SK-N-SH (cell line): ENCODE measurements at regions not wholly inside any gene's neighbourhood (a gene's known extent, or its start where the extent isn't known, plus 50 kb on each side); places are given as distances from the start of the nearest gene placed in this dataset.

Experiments used
- CTCF ChIA-PET: fragments of 300-600, 350-600 bp; formaldehyde crosslinking; extraction: SDS; loops from one replicate; lab custom pipeline; 2021; lab: Yijun Ruan, JAX
- POLR2A ChIA-PET: fragments of 350-600 bp; sonication (Branson Sonifier 250); formaldehyde crosslinking; extraction: SDS; loops from one replicate; lab custom pipeline; 2020; ENCODE audit warnings: antibody characterized with exemption, inconsistent platforms; lab: Yijun Ruan, JAX
- DNase-seq: peaks from one replicate; pipeline ENCODE4 v3.0.0; 2012
- H2AFZ ChIP-seq: fragments of 200-600 bp; sonication (generic); 2 replicates; pipeline ENCODE4 v1.8.1; 2016; ENCODE audit warnings: antibody characterized with exemption, mild to moderate bottlenecking, low read depth
- H3F3A ChIP-seq: fragments of 200-600 bp; sonication (generic); replicated peaks from 2 replicates; pipeline ENCODE3; 2016; ENCODE audit warnings: antibody characterized with exemption, mild to moderate bottlenecking; ENCODE audit not compliant: insufficient read depth
- H3K27ac ChIP-seq, 2 experiments: fragments of 200-500 bp in 1 of 2; fragments of 200-600 bp in 1 of 2; sonication (Bioruptor generic) in 1 of 2; sonication (generic), shearing (Covaris generic) in 1 of 2; 2 replicates each; pipeline versions ENCODE4 v1.5.1 to v1.6.1; 2014 to 2016; ENCODE audit warnings: low read depth in 2 of 2, inconsistent platforms in 1 of 2, low read length in 1 of 2, mild to moderate bottlenecking in 1 of 2, mixed read lengths in 1 of 2
- H3K27me3 ChIP-seq: fragments of 200-600 bp; sonication (generic), shearing (Covaris generic); 2 replicates; pipeline ENCODE4 v1.6.1; 2016; ENCODE audit warnings: mixed run types; ENCODE audit not compliant: insufficient read depth
- H3K36me3 ChIP-seq, 2 experiments: fragments of 200-500 bp in 1 of 2; fragments of 200-600 bp in 1 of 2; sonication (Bioruptor generic) in 1 of 2; sonication (generic) in 1 of 2; replicated peaks in 1 of 2; 2 replicates each; pipeline versions ENCODE3 to v1.5.1; 2014 to 2016; ENCODE audit warnings: low read length in 1 of 2, mild to moderate bottlenecking in 1 of 2; ENCODE audit not compliant: insufficient read depth in 2 of 2, control insufficient read depth in 1 of 2
- H3K4me1 ChIP-seq, 2 experiments: fragments of 200-500 bp in 1 of 2; fragments of 200-600 bp in 1 of 2; sonication (Bioruptor generic) in 1 of 2; sonication (generic), shearing (Covaris generic) in 1 of 2; 2 replicates each; pipeline versions ENCODE4 v1.5.1 to v1.6.1; 2014 to 2016; ENCODE audit warnings: low read depth in 1 of 2, low read length in 1 of 2, mixed run types in 1 of 2; ENCODE audit not compliant: insufficient read depth in 2 of 2, control insufficient read depth in 1 of 2
- H3K4me2 ChIP-seq: fragments of 200-600 bp; sonication (generic), shearing (Covaris generic); 2 replicates; pipeline ENCODE4 v1.6.1; 2017; ENCODE audit warnings: mixed run types
- H3K4me3 ChIP-seq, 2 experiments: fragments of 200-500 bp in 1 of 2; fragments of 200-600 bp in 1 of 2; sonication (Bioruptor generic) in 1 of 2; sonication (generic), shearing (Covaris generic) in 1 of 2; 2 replicates each; pipeline versions ENCODE4 v1.5.1 to v1.8.1; 2014 to 2016; ENCODE audit warnings: low read depth in 2 of 2, inconsistent platforms in 1 of 2, low read length in 1 of 2, mild to moderate bottlenecking in 1 of 2, mixed read lengths in 1 of 2, moderate library complexity in 1 of 2
- H3K79me2 ChIP-seq: fragments of 200-600 bp; sonication (generic); 2 replicates; pipeline ENCODE4 v1.8.1; 2017; ENCODE audit warnings: mild to moderate bottlenecking; ENCODE audit not compliant: insufficient read depth
- H3K9ac ChIP-seq: fragments of 200-600 bp; sonication (generic); 2 replicates; pipeline ENCODE4 v1.6.1; 2017; ENCODE audit warnings: mixed run types
- H3K9me2 ChIP-seq: fragments of 200-600 bp; sonication (generic); 2 replicates; pipeline ENCODE4 v1.6.1; 2017; ENCODE audit warnings: mixed run types
- H3K9me3 ChIP-seq: fragments of 200-600 bp; sonication (generic); 2 replicates; pipeline ENCODE4 v1.6.1; 2017; ENCODE audit warnings: mixed run types, mild to moderate bottlenecking, moderate library complexity
- H4K20me1 ChIP-seq: fragments of 200-600 bp; sonication (generic); 2 replicates; pipeline ENCODE4 v1.6.1; 2017; ENCODE audit warnings: mild to moderate bottlenecking, mixed run types; ENCODE audit not compliant: insufficient read depth
- CTCF ChIP-seq: fragments of 200-600 bp; sonication (generic); IDR thresholded peaks from 2 replicates; pipeline ENCODE4 v1.6.1; 2017; ENCODE audit warnings: antibody characterized with exemption, mild to moderate bottlenecking, moderate library complexity
- ELF1 ChIP-seq: IDR thresholded peaks from 2 replicates; pipeline ENCODE4 v1.4.0; 2012
- EZH2phosphoT487 ChIP-seq: fragments of 200-600 bp; sonication (generic); IDR thresholded peaks from 2 replicates; pipeline ENCODE4 v1.6.1; 2017; ENCODE audit warnings: low read depth, mixed run types, mild to moderate bottlenecking, antibody characterized with exemption, moderate library complexity, borderline replicate concordance
- FOSL2 ChIP-seq: IDR thresholded peaks from 2 replicates; pipeline ENCODE4 v1.4.0; 2012; ENCODE audit warnings: low read depth, mild to moderate bottlenecking, moderate library complexity, borderline replicate concordance
- FOXM1 ChIP-seq: IDR thresholded peaks from 2 replicates; pipeline ENCODE4 v1.4.0; 2012; ENCODE audit warnings: low read depth, mild to moderate bottlenecking
- GABPA ChIP-seq: IDR thresholded peaks from 2 replicates; pipeline ENCODE4 v1.4.0; 2012; ENCODE audit warnings: low read depth, mild to moderate bottlenecking
- GATA2 ChIP-seq: sonication (generic); formaldehyde crosslinking; IDR thresholded peaks from 2 replicates; pipeline ENCODE4 v1.5.0; 2020; ENCODE audit warnings: mild to moderate bottlenecking, missing genetic modification reagents
- IRF3 ChIP-seq: fragments of 150-350 bp; IDR thresholded peaks from 2 replicates; pipeline ENCODE4 v1.6.1; 2016; ENCODE audit warnings: mild to moderate bottlenecking, low read depth, low read length
- MXI1 ChIP-seq: IDR thresholded peaks from 2 replicates; pipeline ENCODE4 v1.6.1; 2012; ENCODE audit warnings: mild to moderate bottlenecking, low read depth, low read length, improper control_type of control experiment
- NFIC ChIP-seq: IDR thresholded peaks from 2 replicates; pipeline ENCODE4 v1.4.0; 2012; ENCODE audit warnings: borderline replicate concordance
- NRF1 ChIP-seq: IDR thresholded peaks from 2 replicates; pipeline ENCODE4 v1.6.1; 2012; ENCODE audit warnings: low read depth, mild to moderate bottlenecking, low read length
- PBX3 ChIP-seq: IDR thresholded peaks from 2 replicates; pipeline ENCODE4; 2012
- POLR2AphosphoS5 ChIP-seq: IDR thresholded peaks from 2 replicates; pipeline ENCODE4 v1.6.1; 2012; ENCODE audit warnings: low read depth, low read length
- RCOR1 ChIP-seq: fragments of 150-350 bp; IDR thresholded peaks from 2 replicates; pipeline ENCODE4 v1.6.1; 2017; ENCODE audit warnings: antibody characterized with exemption, low read length
- RFX5 ChIP-seq: IDR thresholded peaks from 2 replicates; pipeline ENCODE4 v1.6.1; 2012; ENCODE audit warnings: mild to moderate bottlenecking, improper control_type of control experiment, low read length
- SIN3A ChIP-seq: IDR thresholded peaks from 2 replicates; pipeline ENCODE4 v1.6.1; 2012; ENCODE audit warnings: low read depth, mild to moderate bottlenecking, low read length, moderate library complexity, borderline replicate concordance
- TEAD4 ChIP-seq: IDR thresholded peaks from 2 replicates; pipeline ENCODE4 v1.4.0; 2012; ENCODE audit warnings: mild to moderate bottlenecking, borderline replicate concordance; ENCODE audit not compliant: insufficient read depth
- USF1 ChIP-seq: IDR thresholded peaks from 2 replicates; pipeline ENCODE4 v1.4.0; 2012; ENCODE audit warnings: low read depth, borderline replicate concordance
- YY1 ChIP-seq: IDR thresholded peaks from 2 replicates; pipeline ENCODE4 v1.4.0; 2012; ENCODE audit warnings: low read depth, mild to moderate bottlenecking
- ZBTB33 ChIP-seq: IDR thresholded peaks from 2 replicates; pipeline ENCODE4 v1.4.0; 2012; ENCODE audit warnings: low read depth, borderline replicate concordance

GRCh38 chr12:91894911-91895310, 250.7 kb downstream of the BTG1 start:
- Histone ChIP-seq H3K79me2 (no peaks in the 10 kb centered on the region), H3K4me2 (no peak overlapping the region), H3K4me3 (no peak overlapping the region), H3F3A (no peaks in the 10 kb centered on the region), H3K36me3 (no peaks in the 10 kb centered on the region)
- no peak for DNase-seq
- CTCF ChIA-PET: no interaction called here
- no peak for TF ChIP-seq GATA2 (CRISPR knock-in tag)
- no peak for TF ChIP-seq POLR2AphosphoS5
- no peak for TF ChIP-seq EZH2phosphoT487
- no peak for TF ChIP-seq PBX3
- no peak for TF ChIP-seq FOSL2
- no peak for TF ChIP-seq YY1
- TF ChIP-seq MXI1: no peak
- TF ChIP-seq GABPA: no peak
- TF ChIP-seq CTCF: no peak
- TF ChIP-seq ZBTB33: no peak
- no peak for TF ChIP-seq IRF3
- TF ChIP-seq NRF1: no peak
- TF ChIP-seq USF1: no peak
- TF ChIP-seq ELF1: no peak
- TF ChIP-seq RFX5: no peak
- TF ChIP-seq SIN3A: no peak
- no peak for TF ChIP-seq FOXM1
- TF ChIP-seq TEAD4: no peak
- no peak for TF ChIP-seq NFIC
- no peak for TF ChIP-seq RCOR1
- TF ChIP-seq, all 33 proteins: peak for 0
- POLR2A ChIA-PET: no interaction called here
- H3K9me3 ChIP-seq: no peaks in the 10 kb centered on the region
- no peaks in the 10 kb centered on the region; a peak in 1 of 4 replicates for H3K4me1 ChIP-seq
- H4K20me1 ChIP-seq: no peaks in the 10 kb centered on the region
- no peak overlapping the region for H3K27ac ChIP-seq
- no peaks in the 10 kb centered on the region for H3K27me3 ChIP-seq
- no peak overlapping the region for H3K9ac ChIP-seq
- H3K9me2 ChIP-seq: no peaks in the 10 kb centered on the region
- H2AFZ ChIP-seq: no peak overlapping the region
